GM18511 (cell line): ENCODE measurements at regions not wholly inside any gene's neighbourhood (a gene's known extent, or its start where the extent isn't known, plus 50 kb on each side); places are given as distances from the start of the nearest gene placed in this dataset.

Source experiments
- ATAC-seq: cut with Tn5 transposase; IDR thresholded peaks from one replicate; pipeline ENCODE4 v1.9.1; 2021; ENCODE audit warnings: mild to moderate bottlenecking, moderate library complexity; ENCODE audit not compliant: unreplicated experiment

DNA sequence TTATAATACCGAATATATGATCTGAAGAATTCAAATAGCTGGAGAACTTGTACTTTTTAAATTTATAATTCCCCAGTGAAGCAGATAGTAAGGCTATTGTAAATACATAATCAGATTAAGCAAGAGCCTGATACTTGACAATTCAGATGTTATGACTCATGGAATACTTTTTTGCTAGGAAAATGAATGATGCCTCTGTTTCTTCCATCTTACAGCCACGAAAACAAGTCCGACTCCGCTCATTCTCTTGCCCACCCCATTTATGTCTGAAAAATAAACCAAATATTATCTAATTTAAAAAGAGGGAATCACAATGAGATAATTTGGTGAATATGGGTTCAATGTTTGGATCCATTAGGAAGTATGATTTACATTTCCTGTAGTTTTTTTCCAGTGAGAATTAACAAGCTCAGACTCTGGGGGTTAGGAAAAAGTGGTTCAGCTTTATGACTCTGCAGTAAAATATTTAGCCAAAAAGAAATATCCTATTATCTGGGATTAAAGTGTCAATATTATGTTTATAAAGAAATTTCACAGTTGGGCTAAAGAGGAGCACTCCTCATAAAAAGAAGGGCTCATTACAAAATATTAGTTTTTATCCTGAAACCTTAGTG, 50.4 kb upstream of the DAB1 start:
- ATAC-seq: no peak
